OCI-LY7 (cell line): ENCODE measurements at regions not wholly inside any gene's neighbourhood (a gene's known extent, or its start where the extent isn't known, plus 50 kb on each side); places are given as distances from the start of the nearest gene placed in this dataset.

Experiments
- BruUV-seq: library from RNA; stranded (reverse); fragments of 400-500 nt; replicated peaks from 2 replicates; lab custom pipeline; 2021; lab: Mats Ljungman, UMichigan
- CTCF ChIA-PET: fragments of 300-600 bp; sonication (Branson Sonifier 250); formaldehyde crosslinking; loops from one replicate; lab custom pipeline; 2022; ENCODE audit warnings: antibody characterized with exemption; ENCODE audit not compliant: unreplicated experiment; lab: Charles Lee
- POLR2A ChIA-PET: fragments of 300-600 bp; sonication (Branson Sonifier 250); formaldehyde crosslinking; loops from one replicate; lab custom pipeline; 2022; ENCODE audit warnings: antibody characterized with exemption; lab: Charles Lee
- DNase-seq: peaks from one replicate; pipeline ENCODE4 v3.0.0-alpha.2; 2015; ENCODE audit warnings: low spot score
- H2AFZ ChIP-seq: fragments of 200-600 bp; sonication (generic), shearing (Covaris generic); 2 replicates; pipeline ENCODE4 v1.6.1; 2014; ENCODE audit warnings: mild to moderate bottlenecking, antibody characterized with exemption, low read length, moderate library complexity
- H3K27ac ChIP-seq: fragments of 200-600 bp; sonication (generic); 2 replicates; pipeline ENCODE4 v1.5.1; 2014; ENCODE audit warnings: mixed run types, low read depth, mild to moderate bottlenecking, moderate library complexity, low read length, inconsistent platforms; ENCODE audit not compliant: poor library complexity, severe bottlenecking
- H3K36me3 ChIP-seq: fragments of 200-600 bp; sonication (generic); 2 replicates; pipeline ENCODE4 v1.6.1; 2014; ENCODE audit warnings: mild to moderate bottlenecking, antibody characterized with exemption, low read length, moderate library complexity, mixed read lengths; ENCODE audit not compliant: insufficient read depth
- H3K4me1 ChIP-seq: fragments of 200-600 bp; sonication (generic); 2 replicates; pipeline ENCODE4 v1.5.1; 2014; ENCODE audit warnings: mild to moderate bottlenecking, low read length; ENCODE audit not compliant: insufficient read depth, poor library complexity, severe bottlenecking
- H3K4me2 ChIP-seq: fragments of 200-600 bp; sonication (generic); 2 replicates; pipeline ENCODE4 v1.6.1; 2014; ENCODE audit warnings: mild to moderate bottlenecking, low read length
- H3K4me3 ChIP-seq: fragments of 200-600 bp; sonication (generic); 2 replicates; pipeline ENCODE4 v1.5.1; 2014; ENCODE audit warnings: mild to moderate bottlenecking, low read depth, low read length; ENCODE audit not compliant: poor library complexity, severe bottlenecking
- H3K79me2 ChIP-seq: fragments of 200-600 bp; sonication (generic); 2 replicates; pipeline ENCODE4 v1.6.1; 2016; ENCODE audit warnings: low read depth, mild to moderate bottlenecking, low read length, moderate library complexity, mixed read lengths; ENCODE audit not compliant: insufficient read depth
- H3K9me2 ChIP-seq: fragments of 200-600 bp; sonication (generic); 2 replicates; pipeline ENCODE4 v1.6.1; 2016; ENCODE audit warnings: mild to moderate bottlenecking, low read length, mixed read lengths; ENCODE audit not compliant: insufficient read depth
- H3K9me3 ChIP-seq: fragments of 200-600 bp; sonication (generic); 2 replicates; pipeline ENCODE4 v1.6.1; 2014; ENCODE audit warnings: mild to moderate bottlenecking, mixed run types, low read length, mixed read lengths
- H4K20me1 ChIP-seq: fragments of 200-600 bp; sonication (generic); 2 replicates; pipeline ENCODE4 v1.6.1; 2014; ENCODE audit warnings: mild to moderate bottlenecking, antibody characterized with exemption, low read length, moderate library complexity, mixed read lengths; ENCODE audit not compliant: insufficient read depth
- EZH2phosphoT487 ChIP-seq: fragments of 200-600 bp; sonication (generic); IDR thresholded peaks from 2 replicates; pipeline ENCODE4 v1.6.1; 2018; ENCODE audit warnings: low read depth, borderline replicate concordance, mild to moderate bottlenecking, mixed run types, antibody characterized with exemption, low read length, moderate library complexity, mixed read lengths
- intact Hi-C: fragments of 100-400 bp; cut with micrococcal nuclease; formaldehyde crosslinking; loops from one replicate; pipeline ENCODE4 v1.10.0; 2022; ENCODE audit not compliant: unreplicated experiment
- TF ChIP-seq, protein P1 (sequence below): fragments of 200-600 bp; sonication (generic); conservative IDR thresholded peaks from 2 replicates; pipeline ENCODE4 v1.5.1; 2014; ENCODE audit warnings: mild to moderate bottlenecking, antibody characterized with exemption, low read length, moderate library complexity, mixed read lengths

DNA sequence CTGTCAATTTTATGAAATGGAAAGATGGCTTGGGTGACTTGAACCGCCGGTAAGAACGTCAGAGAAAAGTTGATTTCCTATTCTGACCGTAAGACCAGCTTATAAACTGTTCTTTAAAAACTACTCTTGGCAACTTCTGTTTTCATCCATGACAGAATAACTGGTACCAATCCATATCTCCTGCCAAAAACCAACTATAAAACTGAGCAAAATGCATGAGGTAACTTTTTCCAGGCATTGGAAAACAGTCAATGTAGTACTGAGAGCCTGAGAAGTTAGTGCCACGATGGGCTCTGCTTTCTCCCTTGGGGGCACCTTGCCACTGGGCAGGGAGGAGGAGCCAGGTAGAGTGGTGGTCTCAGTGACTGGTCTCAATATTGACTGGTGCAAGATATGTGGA lies 615.2 kb upstream of the TBL1XR1 start:
- ChIA-PET CTCF (no interaction called here), POLR2A (no interaction called here)
- TF ChIP-seq, protein P1, sequence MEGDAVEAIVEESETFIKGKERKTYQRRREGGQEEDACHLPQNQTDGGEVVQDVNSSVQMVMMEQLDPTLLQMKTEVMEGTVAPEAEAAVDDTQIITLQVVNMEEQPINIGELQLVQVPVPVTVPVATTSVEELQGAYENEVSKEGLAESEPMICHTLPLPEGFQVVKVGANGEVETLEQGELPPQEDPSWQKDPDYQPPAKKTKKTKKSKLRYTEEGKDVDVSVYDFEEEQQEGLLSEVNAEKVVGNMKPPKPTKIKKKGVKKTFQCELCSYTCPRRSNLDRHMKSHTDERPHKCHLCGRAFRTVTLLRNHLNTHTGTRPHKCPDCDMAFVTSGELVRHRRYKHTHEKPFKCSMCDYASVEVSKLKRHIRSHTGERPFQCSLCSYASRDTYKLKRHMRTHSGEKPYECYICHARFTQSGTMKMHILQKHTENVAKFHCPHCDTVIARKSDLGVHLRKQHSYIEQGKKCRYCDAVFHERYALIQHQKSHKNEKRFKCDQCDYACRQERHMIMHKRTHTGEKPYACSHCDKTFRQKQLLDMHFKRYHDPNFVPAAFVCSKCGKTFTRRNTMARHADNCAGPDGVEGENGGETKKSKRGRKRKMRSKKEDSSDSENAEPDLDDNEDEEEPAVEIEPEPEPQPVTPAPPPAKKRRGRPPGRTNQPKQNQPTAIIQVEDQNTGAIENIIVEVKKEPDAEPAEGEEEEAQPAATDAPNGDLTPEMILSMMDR = no peak
- TF ChIP-seq EZH2phosphoT487 = no peak

DNA sequence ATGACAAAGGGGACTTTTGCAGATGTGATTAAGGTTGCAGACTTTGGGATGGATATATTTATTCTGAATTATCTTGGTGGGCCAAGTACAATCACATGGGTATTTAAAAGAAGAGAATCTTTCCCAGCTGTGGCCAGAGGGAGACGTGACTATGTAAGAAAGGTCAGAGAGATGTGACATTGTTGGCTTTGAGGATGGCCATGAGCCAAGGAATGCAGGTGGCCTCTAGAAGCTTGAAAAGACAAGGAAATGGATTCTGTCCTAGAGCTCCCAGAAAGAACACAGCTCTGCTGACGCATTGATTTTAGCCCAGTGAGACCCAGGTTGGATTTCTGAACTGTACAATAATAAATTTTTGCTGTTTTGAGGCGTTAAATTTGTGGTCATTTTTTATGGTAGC lies 616.0 kb upstream of the TBL1XR1 start:
- no peaks in the 10 kb centered on the region for H3K36me3 ChIP-seq
- H3K4me1 ChIP-seq = no peaks in the 10 kb centered on the region
- H2AFZ ChIP-seq = no peak overlapping the region
- ChIA-PET CTCF (no interaction called here), POLR2A (no interaction called here)
- H4K20me1 ChIP-seq = no peaks in the 10 kb centered on the region
- no TSS peak for BruUV-seq
- no peak overlapping the region for H3K27ac ChIP-seq
- intact Hi-C loops = no loop called here
- H3K9me3 ChIP-seq = no peaks in the 10 kb centered on the region
- no peaks in the 10 kb centered on the region for H3K9me2 ChIP-seq
- DNase-seq = no peak
- no peak for TF ChIP-seq EZH2phosphoT487
- TF ChIP-seq, protein P1 = no peak
- H3K4me3 ChIP-seq = no peak overlapping the region
- H3K79me2 ChIP-seq = no peaks in the 10 kb centered on the region
- no peak overlapping the region for H3K4me2 ChIP-seq

More for the DNA sequence above, 615.2 kb upstream of the TBL1XR1 start:
- Histone ChIP-seq H3K9me3 (no peaks in the 10 kb centered on the region), H2AFZ (no peak overlapping the region), H4K20me1 (no peaks in the 10 kb centered on the region), H3K4me1 (no peaks in the 10 kb centered on the region), H3K27ac (no peak overlapping the region), H3K36me3 (no peaks in the 10 kb centered on the region), H3K9me2 (no peaks in the 10 kb centered on the region), H3K4me3 (no peak overlapping the region), H3K4me2 (no peak overlapping the region), H3K79me2 (no peaks in the 10 kb centered on the region)
- BruUV-seq = no TSS peak
- DNase-seq = no peak
- intact Hi-C loops = no loop called here

DNA sequence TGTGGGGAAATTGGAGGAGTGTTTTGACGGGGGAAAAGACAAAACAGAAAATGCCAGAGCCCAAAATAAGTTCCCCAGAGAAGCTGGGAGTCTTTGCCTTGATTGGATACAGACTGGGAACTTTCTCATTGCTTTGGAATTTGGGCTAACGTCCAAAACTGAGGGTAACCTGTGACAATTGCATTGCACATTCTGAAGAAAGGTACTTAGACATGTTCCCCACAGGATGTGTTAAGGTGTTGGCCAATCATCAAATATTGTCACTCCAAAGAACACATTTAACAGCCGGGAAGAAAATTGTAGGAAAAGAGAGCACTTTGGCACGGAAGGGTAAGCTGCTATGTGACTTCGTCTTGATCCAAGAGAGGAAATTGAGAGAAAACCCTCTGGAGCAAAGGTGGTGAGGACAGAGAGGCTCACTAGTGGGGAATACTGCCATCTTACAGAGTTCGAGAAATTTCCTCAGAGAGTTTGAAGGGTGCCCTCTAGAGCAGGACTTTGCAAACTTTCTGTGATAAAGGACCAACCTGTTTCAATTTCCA lies 619.5 kb upstream of the TBL1XR1 start:
- POLR2A ChIA-PET = no interaction called here
- no peaks in the 10 kb centered on the region for H4K20me1 ChIP-seq
- H3K36me3 ChIP-seq = no peaks in the 10 kb centered on the region
- no peak overlapping the region for H3K4me3 ChIP-seq
- H3K9me2 ChIP-seq = no peaks in the 10 kb centered on the region
- no peak overlapping the region for H2AFZ ChIP-seq
- H3K27ac ChIP-seq = no peak overlapping the region
- intact Hi-C loops = no loop called here
- no peak overlapping the region for H3K4me2 ChIP-seq
- H3K9me3 ChIP-seq = no peaks in the 10 kb centered on the region
- DNase-seq = peak; percentile 4
- TF ChIP-seq EZH2phosphoT487 = no peak
- TF ChIP-seq, protein P1 = peak; percentile 47
- H3K79me2 ChIP-seq = no peaks in the 10 kb centered on the region
- CTCF ChIA-PET = no interaction called here
- H3K4me1 ChIP-seq = no peaks in the 10 kb centered on the region
- BruUV-seq = no TSS peak
